Astrocyte (in vitro differentiated cells and primary cell): ENCODE measurements at regions not wholly inside any gene's neighbourhood (a gene's known extent, or its start where the extent isn't known, plus 50 kb on each side); places are given as distances from the start of the nearest gene placed in this dataset.

ENCODE experiments used
- DNase-seq: peaks from one replicate; pipeline ENCODE4 v3.0.0-alpha.2; 2010; ENCODE audit warnings: low read depth
- FAIRE-seq: peaks from 2 replicates; lab custom pipeline; 2011; peaks lifted over from hg19 to GRCh38; lab: Jason Lieb, UNC
- H2AFZ ChIP-seq: 2 replicates; pipeline ENCODE4 v1.6.0; 2012; ENCODE audit warnings: low read depth, low read length, inconsistent platforms
- H3K27ac ChIP-seq: 2 replicates; pipeline ENCODE4 v1.5.1; 2011; ENCODE audit warnings: low read depth, low read length, inconsistent platforms
- H3K27me3 ChIP-seq: 2 replicates; pipeline ENCODE4 v1.6.0; 2011; ENCODE audit warnings: low read length, inconsistent platforms; ENCODE audit not compliant: insufficient read depth
- H3K36me3 ChIP-seq: 2 replicates; pipeline ENCODE4 v1.5.1; 2011; ENCODE audit warnings: low read length, inconsistent platforms; ENCODE audit not compliant: insufficient read depth
- H3K4me1 ChIP-seq: 2 replicates; pipeline ENCODE4 v1.5.1; 2011; ENCODE audit warnings: low read length, inconsistent platforms; ENCODE audit not compliant: insufficient read depth
- H3K4me2 ChIP-seq: 2 replicates; pipeline ENCODE4 v1.6.0; 2012; ENCODE audit warnings: low read length, inconsistent platforms
- H3K4me3 ChIP-seq: 2 replicates; pipeline ENCODE4 v1.5.1; 2011; ENCODE audit warnings: low read depth, mild to moderate bottlenecking, low read length, inconsistent platforms; ENCODE audit not compliant: insufficient read depth
- H3K79me2 ChIP-seq: 2 replicates; pipeline ENCODE4 v1.6.0; 2012; ENCODE audit warnings: mild to moderate bottlenecking, low read length, inconsistent platforms; ENCODE audit not compliant: insufficient read depth
- H3K9ac ChIP-seq: 2 replicates; pipeline ENCODE4 v1.6.0; 2012; ENCODE audit warnings: mild to moderate bottlenecking, low read length, inconsistent platforms
- H3K9me3 ChIP-seq: 2 replicates; pipeline ENCODE4 v1.5.1; 2012; ENCODE audit warnings: low read depth, mild to moderate bottlenecking, low read length, inconsistent platforms; ENCODE audit not compliant: insufficient read depth
- H4K20me1 ChIP-seq: 2 replicates; pipeline ENCODE4 v1.6.0; 2012; ENCODE audit warnings: low read length, inconsistent platforms; ENCODE audit not compliant: insufficient read depth
- H3K27ac Mint-ChIP-seq: one replicate; pipeline ENCODE4 v1.8.0; 2021; ENCODE audit warnings: mild to moderate bottlenecking, mixed read lengths; ENCODE audit not compliant: unreplicated experiment
- H3K27me3 Mint-ChIP-seq: one replicate; pipeline ENCODE4 v1.8.0; 2021; ENCODE audit warnings: low read depth, mixed read lengths; ENCODE audit not compliant: unreplicated experiment
- H3K36me3 Mint-ChIP-seq: one replicate; pipeline ENCODE4 v1.8.0; 2021; ENCODE audit warnings: low read depth, mixed read lengths; ENCODE audit not compliant: unreplicated experiment
- H3K4me1 Mint-ChIP-seq: one replicate; pipeline ENCODE4 v1.8.0; 2021; ENCODE audit warnings: low read depth, mixed read lengths; ENCODE audit not compliant: unreplicated experiment
- H3K4me3 Mint-ChIP-seq: one replicate; pipeline ENCODE4 v1.8.0; 2021; ENCODE audit warnings: mild to moderate bottlenecking, moderate library complexity, mixed read lengths; ENCODE audit not compliant: unreplicated experiment
- H3K9me3 Mint-ChIP-seq: one replicate; pipeline ENCODE4 v1.8.0; 2021; ENCODE audit warnings: mild to moderate bottlenecking, mixed read lengths; ENCODE audit not compliant: unreplicated experiment
- CTCF ChIP-seq: IDR thresholded peaks from 2 replicates; pipeline ENCODE4 v1.5.1; 2011; ENCODE audit warnings: low read depth, mild to moderate bottlenecking, inconsistent platforms, low read length, moderate library complexity; ENCODE audit not compliant: insufficient read depth
- EZH2 ChIP-seq: IDR thresholded peaks from 2 replicates; pipeline ENCODE4 v1.6.1; 2012; ENCODE audit warnings: mild to moderate bottlenecking, low read length, inconsistent platforms; ENCODE audit not compliant: insufficient read depth

DNA sequence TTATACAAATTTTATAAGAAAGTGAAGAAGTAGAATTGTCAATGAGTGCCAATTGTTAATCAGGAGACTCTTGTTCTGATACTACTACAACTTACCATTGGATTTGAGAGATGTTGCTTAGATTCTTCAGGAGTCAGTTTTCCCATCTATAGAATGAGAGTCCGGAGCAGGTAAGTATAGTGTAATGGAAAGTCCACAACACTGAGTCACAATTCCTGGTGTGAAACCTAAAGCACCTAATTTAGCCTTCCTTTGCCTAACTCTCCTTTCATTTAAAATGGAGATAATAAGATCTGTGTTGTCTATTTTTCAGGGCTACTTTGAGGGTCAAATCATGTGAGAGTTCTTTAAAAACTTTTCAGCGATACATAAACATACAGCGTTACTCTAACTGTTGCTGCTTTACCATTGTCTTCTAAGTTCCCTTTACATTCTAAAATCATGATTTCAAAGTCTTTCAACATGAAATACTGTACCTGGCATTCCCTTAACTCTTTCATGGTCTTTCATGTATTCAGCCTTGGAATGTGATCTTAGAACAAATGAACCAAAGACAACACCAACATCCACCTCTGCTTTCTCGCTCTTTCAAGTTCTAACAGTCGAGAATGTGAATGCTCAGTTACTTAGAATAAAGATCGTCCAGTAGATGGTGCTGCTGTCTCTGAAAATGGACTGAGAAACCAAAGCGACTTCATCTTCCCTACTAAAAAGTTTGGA lies 90.9 kb downstream of the SLC30A10 start:
- TF ChIP-seq CTCF (peak; percentile 74), EZH2 (no peak)
- no peak overlapping the region for H3K27ac ChIP-seq
- Mint-ChIP-seq H3K4me3 (no peak overlapping the region), H3K27ac (no peak overlapping the region), H3K36me3 (no peaks in the 10 kb centered on the region), H3K4me1 (peaks cover 1% of the 10 kb centered on the region), H3K27me3 (peaks cover 25% of the 10 kb centered on the region), H3K9me3 (peaks cover 3% of the 10 kb centered on the region)
- H3K4me3 ChIP-seq, result no peak overlapping the region
- peak; percentile 36 for DNase-seq
- no peaks in the 10 kb centered on the region for H4K20me1 ChIP-seq
- FAIRE-seq, result no peak
- no peaks in the 10 kb centered on the region for H3K4me1 ChIP-seq
- no peaks in the 10 kb centered on the region for H3K27me3 ChIP-seq
- H2AFZ ChIP-seq, result no peak overlapping the region
- H3K9me3 ChIP-seq, result no peaks in the 10 kb centered on the region
- H3K9ac ChIP-seq, result no peak overlapping the region
- H3K36me3 ChIP-seq, result no peaks in the 10 kb centered on the region
- no peak overlapping the region for H3K4me2 ChIP-seq
- no peaks in the 10 kb centered on the region for H3K79me2 ChIP-seq

- DNase-seq, result no peak
- Mint-ChIP-seq H3K4me3 (no peak overlapping the region), H3K27me3 (peaks cover 23% of the 10 kb centered on the region), H3K36me3 (no peaks in the 10 kb centered on the region), H3K27ac (no peak overlapping the region), H3K4me1 (peaks cover 1% of the 10 kb centered on the region), H3K9me3 (no peaks in the 10 kb centered on the region)
- Histone ChIP-seq H3K79me2 (no peaks in the 10 kb centered on the region), H3K9ac (no peak overlapping the region), H3K36me3 (no peaks in the 10 kb centered on the region), H2AFZ (no peak overlapping the region), H3K4me1 (no peaks in the 10 kb centered on the region), H4K20me1 (no peaks in the 10 kb centered on the region), H3K27ac (no peak overlapping the region), H3K4me2 (no peak overlapping the region), H3K4me3 (no peak overlapping the region), H3K27me3 (no peaks in the 10 kb centered on the region), H3K9me3 (no peaks in the 10 kb centered on the region)
- TF ChIP-seq CTCF, result no peak
- TF ChIP-seq EZH2, result no peak
- FAIRE-seq, result no peak
Observed at GRCh38 chr1:219834314-219834917, 93.9 kb downstream of the SLC30A10 start.
